OCI-LY1 (cell line): ENCODE measurements at regions not wholly inside any gene's neighbourhood (a gene's known extent, or its start where the extent isn't known, plus 50 kb on each side); places are given as distances from the start of the nearest gene placed in this dataset.

Experiments
- EZH2 ChIP-seq: fragments of 200-600 bp; sonication (generic), shearing (Covaris generic); IDR thresholded peaks from 2 replicates; pipeline ENCODE4 v1.8.0; 2017; ENCODE audit warnings: borderline replicate concordance, mixed run types, mild to moderate bottlenecking, antibody characterized with exemption, low read length, moderate library complexity, mixed read lengths
- TF ChIP-seq, protein P1 (sequence below): fragments of 200-600 bp; sonication (generic), shearing (Covaris generic); IDR thresholded peaks from 2 replicates; pipeline ENCODE4 v1.5.1; 2017; ENCODE audit warnings: mild to moderate bottlenecking, antibody characterized with exemption, low read length, moderate library complexity, mixed read lengths

DNA sequence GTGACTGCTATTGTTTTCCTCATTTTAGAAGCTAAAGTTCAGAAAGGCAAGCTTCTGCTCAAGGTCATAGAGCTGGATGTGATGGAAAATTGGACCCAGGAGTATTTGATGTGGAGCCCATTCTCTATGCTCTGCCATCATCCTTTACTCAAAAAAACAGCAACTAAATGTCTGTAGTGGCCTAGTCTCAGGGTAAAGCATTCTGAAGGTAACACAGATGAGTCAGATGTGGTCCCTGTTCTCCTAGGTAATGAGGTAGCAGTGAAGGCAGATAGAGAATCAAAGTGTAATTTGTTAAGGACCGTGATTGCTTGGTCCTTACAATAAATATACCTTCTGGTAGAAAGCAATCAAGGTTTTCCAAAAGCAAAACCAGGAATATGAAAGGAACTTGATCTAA lies 84.4 kb upstream of the SPON1 start:
- TF ChIP-seq, protein P1, sequence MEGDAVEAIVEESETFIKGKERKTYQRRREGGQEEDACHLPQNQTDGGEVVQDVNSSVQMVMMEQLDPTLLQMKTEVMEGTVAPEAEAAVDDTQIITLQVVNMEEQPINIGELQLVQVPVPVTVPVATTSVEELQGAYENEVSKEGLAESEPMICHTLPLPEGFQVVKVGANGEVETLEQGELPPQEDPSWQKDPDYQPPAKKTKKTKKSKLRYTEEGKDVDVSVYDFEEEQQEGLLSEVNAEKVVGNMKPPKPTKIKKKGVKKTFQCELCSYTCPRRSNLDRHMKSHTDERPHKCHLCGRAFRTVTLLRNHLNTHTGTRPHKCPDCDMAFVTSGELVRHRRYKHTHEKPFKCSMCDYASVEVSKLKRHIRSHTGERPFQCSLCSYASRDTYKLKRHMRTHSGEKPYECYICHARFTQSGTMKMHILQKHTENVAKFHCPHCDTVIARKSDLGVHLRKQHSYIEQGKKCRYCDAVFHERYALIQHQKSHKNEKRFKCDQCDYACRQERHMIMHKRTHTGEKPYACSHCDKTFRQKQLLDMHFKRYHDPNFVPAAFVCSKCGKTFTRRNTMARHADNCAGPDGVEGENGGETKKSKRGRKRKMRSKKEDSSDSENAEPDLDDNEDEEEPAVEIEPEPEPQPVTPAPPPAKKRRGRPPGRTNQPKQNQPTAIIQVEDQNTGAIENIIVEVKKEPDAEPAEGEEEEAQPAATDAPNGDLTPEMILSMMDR = no peak
- no peak for TF ChIP-seq EZH2
